HG03442 (cell line): ENCODE measurements at regions not wholly inside any gene's neighbourhood (a gene's known extent, or its start where the extent isn't known, plus 50 kb on each side); places are given as distances from the start of the nearest gene placed in this dataset.
A peak's percentile ranks its signal among the peaks of the same experiment; 100 is the strongest.

Source experiments
- ATAC-seq: cut with Tn5 transposase; IDR thresholded peaks from one replicate; pipeline ENCODE4 v1.9.1; 2021; ENCODE audit warnings: mild to moderate bottlenecking, moderate library complexity; ENCODE audit not compliant: unreplicated experiment

- ATAC-seq = no peak
These were observed 276.6 kb upstream of the GATB start for GRCh38 chr4:152037435-152037834.

DNA sequence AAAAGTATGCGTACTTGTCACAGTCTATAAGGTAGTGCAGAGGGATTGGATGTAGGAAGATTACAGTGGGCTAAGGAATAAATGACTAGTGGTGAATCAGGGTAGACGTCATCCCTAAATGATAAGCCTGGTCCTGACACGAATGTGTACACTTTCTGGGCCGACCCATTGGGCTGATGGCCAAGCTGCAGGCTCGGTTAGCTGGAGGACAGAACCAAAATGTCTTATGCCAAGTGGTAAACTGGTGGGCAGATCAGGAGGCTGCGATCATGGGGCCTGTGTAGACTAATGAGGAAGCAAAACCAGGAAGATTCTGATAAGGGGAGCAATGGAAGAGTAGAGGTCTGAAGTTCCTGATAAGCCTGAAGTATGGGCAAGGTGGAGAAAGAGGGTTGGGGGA lies 272.8 kb upstream of the GATB start:
- ATAC-seq = no peak

- no peak for ATAC-seq
These were observed 271.9 kb upstream of the GATB start for GRCh38 chr4:152032722-152033131.

GRCh38 chr4:152029631-152030030 lies 268.8 kb upstream of the GATB start:
- no peak for ATAC-seq

DNA sequence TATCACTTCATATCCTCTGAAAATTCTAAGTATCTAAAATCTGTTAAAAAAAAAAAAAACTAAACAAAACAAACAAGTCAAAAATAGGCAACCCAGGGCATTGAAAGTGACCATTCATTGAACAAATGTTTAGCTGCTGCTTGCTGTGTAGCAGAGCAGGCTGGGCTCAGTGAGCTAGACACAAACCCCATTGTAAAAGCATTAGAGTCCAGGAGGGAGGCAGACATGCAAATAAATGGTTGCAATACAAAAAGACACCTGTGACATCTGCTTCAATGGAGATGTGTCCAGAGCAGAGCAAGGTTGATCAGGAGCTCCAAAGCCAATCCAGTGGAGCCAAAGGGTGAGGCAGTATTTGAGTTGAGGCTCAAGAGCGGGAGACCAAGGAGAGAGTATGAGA lies 267.3 kb upstream of the GATB start:
- ATAC-seq = no peak

DNA sequence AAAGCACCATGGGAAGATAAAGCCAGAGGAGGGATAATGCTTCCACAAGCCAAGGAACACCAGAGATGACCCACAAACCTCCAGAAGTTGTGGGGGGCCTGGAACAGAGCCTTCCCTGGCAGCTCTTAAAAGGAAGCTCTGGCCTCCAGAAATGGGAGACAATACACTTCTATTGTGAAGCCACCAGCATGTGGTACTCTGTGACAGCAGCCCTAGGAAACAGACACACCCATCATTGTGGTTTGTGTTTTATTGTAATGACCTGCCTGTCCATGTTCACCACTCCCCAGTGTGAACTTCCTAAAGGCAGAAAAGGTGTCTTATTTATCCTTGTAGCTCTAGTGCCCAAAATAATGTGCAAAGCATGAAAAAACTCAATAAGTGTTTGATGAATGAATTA lies 264.1 kb upstream of the GATB start:
- no peak for ATAC-seq

GRCh38 chr4:152023674-152024073 lies 262.9 kb upstream of the GATB start:
- no peak for ATAC-seq

DNA sequence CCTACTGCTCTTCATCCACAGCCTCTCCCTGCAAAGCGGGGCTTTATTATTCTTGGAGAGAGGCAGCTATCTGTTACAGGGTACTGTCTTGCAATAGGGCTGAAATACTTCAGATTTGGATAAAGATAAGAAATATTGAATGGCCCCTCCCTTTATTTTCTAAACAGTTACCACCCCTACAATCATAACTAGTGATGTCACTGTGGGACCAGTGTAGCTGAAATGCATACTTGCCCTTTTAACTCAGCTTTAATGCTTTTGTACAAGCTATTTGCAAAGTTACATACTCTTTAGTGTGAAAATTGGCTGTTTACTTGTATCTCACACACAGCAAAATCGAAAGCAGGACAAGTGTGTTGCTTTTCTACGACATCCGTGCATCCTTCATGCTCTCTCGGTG lies 261.7 kb upstream of the GATB start:
- ATAC-seq = no peak

DNA sequence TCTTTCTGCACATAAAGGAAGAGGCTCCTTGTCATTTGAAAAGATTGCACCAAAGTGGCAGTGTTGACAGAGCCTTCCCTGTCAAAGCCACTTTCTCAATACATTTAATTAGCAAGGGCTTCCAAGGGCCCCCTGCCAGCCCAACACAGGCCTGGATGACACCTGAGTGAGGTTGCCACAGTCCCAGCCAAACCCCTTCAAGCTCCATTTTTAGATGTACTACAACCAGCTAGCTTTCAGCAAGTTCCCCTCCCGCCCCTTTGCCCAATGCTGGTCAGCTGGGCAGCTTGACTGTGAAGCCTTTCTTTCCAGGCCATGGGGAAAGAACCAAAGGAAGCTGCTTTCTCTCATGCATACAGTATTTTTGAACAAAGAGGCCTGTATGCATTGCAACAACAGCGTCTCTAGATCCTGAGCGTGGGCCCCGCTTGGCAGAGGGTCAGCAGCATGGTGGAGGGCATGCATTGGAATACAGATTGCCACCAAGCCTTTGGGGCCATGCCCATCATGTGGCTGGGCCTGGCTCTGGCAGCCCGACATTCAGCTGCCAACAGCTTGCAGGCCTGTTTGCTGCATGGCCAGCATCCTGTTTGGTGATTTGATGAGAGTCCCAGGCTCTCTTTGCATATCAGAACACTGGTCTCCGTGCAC lies 261.1 kb upstream of the GATB start:
- ATAC-seq = no peak

DNA sequence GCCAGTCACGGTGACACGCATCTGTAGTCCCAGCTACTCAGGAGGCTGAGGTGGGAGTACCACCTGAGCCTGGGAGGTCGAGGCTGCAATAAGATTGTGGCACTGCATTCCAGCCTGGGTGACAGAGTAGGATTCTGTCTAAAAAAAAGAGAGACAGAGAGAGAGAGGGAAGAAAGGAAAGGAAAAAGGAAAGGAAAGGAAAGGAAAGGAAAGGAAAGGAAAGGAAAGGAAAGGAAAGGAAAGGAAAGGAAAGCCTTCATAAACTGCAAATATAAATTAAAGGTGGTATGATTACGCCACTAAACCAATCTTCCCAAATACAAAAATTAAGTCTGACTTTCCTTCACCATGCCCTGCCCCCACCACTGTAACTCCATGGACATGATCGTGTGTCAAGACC lies 259.3 kb upstream of the GATB start:
- no peak for ATAC-seq

- ATAC-seq = no peak
These were observed 255.5 kb upstream of the GATB start for GRCh38 chr4:152016303-152016620.

GRCh38 chr4:152015597-152016302 lies 254.9 kb upstream of the GATB start:
- no peak for ATAC-seq

DNA sequence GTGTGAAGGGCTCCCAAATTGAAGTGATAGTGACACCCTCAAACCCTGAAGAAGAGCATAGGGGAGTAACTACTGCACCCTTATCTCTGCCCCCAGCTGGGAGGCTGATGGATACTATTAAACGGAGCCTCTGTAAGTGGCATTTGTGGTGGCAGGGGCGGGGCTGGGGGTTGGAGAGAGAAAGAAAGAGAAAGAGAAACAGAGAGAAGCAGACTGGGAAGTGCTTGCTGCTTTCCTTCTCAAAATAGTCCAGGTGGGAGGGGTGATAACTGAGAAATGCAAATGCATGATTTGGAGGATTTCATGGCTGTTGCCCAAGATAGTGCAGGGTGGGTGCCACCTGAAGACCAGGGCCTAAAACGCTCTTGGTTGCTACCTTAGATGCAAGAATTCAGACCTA lies 253.5 kb upstream of the GATB start:
- peak; percentile 90 for ATAC-seq

DNA sequence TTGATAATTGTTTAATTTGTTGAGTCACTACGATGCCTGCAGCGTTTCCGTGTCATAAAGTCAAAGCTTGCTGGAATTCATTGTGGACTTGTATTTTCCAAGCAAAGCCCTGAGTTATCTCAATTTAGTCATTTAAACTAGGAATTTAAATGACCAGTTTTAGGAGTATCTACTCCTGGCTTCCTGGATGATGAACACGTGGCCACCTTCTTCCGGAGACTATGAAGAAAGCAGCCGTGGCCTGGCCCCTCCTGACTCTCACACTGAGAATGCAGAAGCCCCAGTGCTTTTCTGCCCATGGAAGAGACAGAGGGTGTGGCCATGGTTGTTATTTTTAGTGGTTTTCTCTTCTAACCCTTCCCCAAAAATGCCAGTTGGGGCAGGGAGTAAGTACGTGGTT lies 250.7 kb upstream of the GATB start:
- no peak for ATAC-seq

DNA sequence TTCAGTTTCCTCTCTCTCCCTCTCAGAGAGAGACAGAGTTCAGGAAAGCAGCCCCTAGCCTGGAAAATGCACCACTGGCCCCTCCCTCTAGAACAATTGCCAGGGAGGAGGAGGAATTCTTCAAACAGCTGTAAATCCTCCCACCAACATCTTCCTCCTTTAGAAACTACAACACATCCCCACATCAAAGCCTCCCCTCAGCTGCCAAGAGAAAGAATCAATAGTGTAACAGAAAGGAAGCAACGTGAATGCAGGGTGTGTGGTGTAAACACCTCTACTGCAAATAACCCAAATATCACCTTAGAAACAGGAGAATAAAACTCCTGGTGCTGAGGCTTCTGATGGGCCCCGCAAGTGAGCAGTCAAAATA lies 249.9 kb upstream of the GATB start:
- no peak for ATAC-seq

GRCh38 chr4:152009983-152010709 lies 249.3 kb upstream of the GATB start:
- no peak for ATAC-seq

GRCh38 chr4:152009031-152009670 lies 248.3 kb upstream of the GATB start:
- ATAC-seq = no peak

- no peak for ATAC-seq
These were observed 246.3 kb upstream of the GATB start for GRCh38 chr4:152007111-152007510.

DNA sequence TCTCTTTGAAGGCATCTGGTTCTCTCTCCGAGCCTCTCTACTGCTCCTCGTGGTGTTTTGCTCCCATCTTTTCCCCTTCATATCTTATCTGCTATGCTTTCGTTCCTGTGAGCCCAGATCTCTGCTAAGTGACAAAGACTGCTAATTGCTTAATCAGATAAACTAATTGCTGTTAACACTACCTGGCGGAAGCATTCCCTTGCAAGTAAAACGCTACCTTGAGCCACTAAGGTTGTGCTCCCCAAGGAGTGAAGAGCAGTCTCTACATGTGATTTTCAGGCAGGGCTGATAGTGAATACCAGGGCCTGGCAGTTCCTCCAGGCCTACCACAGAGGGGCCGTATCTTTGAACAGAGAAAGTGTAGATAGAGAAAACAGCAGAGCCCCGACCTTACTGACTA lies 244.0 kb upstream of the GATB start:
- ATAC-seq = no peak

GRCh38 chr4:152000518-152000917 lies 239.7 kb upstream of the GATB start:
- ATAC-seq = no peak

DNA sequence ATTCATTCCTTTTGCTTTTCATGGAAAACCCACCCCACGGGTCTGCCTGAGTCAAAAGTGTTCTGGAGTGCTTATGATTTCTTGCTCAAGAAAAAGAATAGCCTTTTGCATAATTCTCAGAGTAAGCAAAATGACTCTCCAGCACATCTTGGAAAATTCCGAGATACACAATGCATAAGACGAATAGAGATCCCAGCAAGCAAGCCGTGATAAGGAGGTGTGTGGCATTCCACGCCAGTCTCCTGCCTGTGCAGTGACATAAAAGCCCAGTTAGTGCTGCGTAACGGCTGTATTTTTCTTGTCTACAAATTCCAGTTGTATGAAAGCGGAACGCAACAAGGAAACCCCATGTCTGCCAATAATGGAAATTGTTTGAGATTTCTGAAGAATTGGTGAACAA lies 237.9 kb upstream of the GATB start:
- no peak for ATAC-seq

DNA sequence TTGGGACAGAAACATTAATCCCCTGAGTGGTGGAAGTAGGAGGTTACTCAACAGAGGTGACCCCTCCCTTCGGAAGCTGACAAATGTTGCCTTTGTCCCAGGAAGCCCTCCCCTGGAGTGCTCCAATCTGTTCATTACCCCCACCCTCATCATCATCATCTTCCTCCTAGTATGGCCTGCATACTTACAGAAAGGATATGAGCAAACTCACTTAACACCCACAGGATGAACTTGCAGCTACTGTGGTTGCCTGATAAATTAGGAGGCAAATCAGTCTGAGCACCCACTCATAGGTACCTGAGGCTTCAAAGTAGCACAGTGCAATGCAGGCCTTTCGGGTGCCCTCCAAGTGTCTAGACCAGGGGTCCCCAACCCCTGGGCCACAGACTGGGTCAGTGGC lies 236.7 kb upstream of the GATB start:
- ATAC-seq = no peak
